ENCODE measurements at regions not wholly inside any gene's neighbourhood (a gene's known extent, or its start where the extent isn't known, plus 50 kb on each side); places are given as distances from the start of the nearest gene placed in this dataset.

DNA sequence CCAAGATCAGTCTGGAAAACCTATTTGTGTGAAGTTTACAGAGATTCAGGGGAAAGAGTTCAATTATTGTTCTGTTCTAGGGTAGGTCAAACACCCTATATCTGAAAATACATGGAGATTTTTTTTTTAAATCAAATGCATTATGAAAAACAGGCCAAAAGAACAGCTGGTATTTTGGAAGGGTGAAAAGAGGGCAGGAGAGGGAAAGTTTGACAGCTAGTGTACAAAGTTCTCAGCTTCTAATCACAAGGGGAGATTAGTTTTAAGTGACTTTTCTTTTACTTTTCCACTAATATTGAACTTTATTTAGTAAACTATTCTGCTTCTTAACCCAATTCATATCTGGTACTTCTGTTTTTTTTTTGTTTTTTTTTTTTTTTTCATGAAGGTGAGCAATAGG, 66.2 kb upstream of the GRID2 start:
- Mint-ChIP-seq H3K27me3 (no peaks in the 10 kb centered on the region), H3K36me3 (ENCODE audit: low read depth) (no peaks in the 10 kb centered on the region), H3K4me3 (no peak overlapping the region), H3K27ac (no peak overlapping the region), H3K9me3 (peaks cover 11% of the 10 kb centered on the region), H3K4me1 (ENCODE audit: low read depth) (no peaks in the 10 kb centered on the region)
- TF ChIP-seq, protein P1, sequence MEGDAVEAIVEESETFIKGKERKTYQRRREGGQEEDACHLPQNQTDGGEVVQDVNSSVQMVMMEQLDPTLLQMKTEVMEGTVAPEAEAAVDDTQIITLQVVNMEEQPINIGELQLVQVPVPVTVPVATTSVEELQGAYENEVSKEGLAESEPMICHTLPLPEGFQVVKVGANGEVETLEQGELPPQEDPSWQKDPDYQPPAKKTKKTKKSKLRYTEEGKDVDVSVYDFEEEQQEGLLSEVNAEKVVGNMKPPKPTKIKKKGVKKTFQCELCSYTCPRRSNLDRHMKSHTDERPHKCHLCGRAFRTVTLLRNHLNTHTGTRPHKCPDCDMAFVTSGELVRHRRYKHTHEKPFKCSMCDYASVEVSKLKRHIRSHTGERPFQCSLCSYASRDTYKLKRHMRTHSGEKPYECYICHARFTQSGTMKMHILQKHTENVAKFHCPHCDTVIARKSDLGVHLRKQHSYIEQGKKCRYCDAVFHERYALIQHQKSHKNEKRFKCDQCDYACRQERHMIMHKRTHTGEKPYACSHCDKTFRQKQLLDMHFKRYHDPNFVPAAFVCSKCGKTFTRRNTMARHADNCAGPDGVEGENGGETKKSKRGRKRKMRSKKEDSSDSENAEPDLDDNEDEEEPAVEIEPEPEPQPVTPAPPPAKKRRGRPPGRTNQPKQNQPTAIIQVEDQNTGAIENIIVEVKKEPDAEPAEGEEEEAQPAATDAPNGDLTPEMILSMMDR (IDR thresholded peaks at IDR 0.05) = no peak
- Histone ChIP-seq H3K4me3 (ENCODE audit: low read length) (no peak overlapping the region), H3K36me3 (ENCODE audit: insufficient read depth, low read length) (no peaks in the 10 kb centered on the region), H3K27me3 (ENCODE audit: control insufficient read depth in 1 of 2, insufficient read depth in 2 of 2, low read length in 2 of 2) (no peaks in the 10 kb centered on the region), H3K9me3 (ENCODE audit: control insufficient read depth in 1 of 2, insufficient read depth in 1 of 2, low read length in 2 of 2) (no peaks in the 10 kb centered on the region), H3K27ac (ENCODE audit: low read depth in 1 of 2, low read length in 2 of 2) (no peak overlapping the region), H3K4me1 (ENCODE audit: insufficient read depth, low read length) (no peaks in the 10 kb centered on the region)
- ChIA-PET POLR2A (no interaction called here), CTCF (no interaction called here)
- DNase-seq = no peak
- no peak for ATAC-seq (ENCODE audit: poor library complexity)
- intact Hi-C loops (cut with DNase I, micrococcal nuclease) = no loop called here

DNA sequence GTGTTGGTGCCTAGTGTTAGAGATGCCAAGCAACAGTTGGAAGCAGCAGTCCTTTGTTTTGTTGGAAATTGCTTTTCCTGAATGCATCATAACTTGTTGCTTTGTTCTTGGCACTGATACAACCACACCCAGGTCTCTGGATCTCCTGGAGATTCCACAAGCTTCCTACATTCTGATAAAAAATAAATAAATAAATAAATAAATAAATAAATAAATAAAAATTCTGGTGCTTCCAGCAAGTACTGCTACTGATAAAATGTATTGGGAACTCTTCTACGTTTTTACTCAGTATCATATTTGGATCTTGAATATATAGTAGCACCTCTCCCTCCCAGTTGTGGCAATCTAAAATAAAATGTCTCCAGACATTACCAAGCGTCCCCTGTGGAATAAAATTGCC, 62.7 kb upstream of the GRID2 start:
- H3K9me3 Mint-ChIP-seq = peaks cover 7% of the 10 kb centered on the region
- H3K4me1 ChIP-seq (ENCODE audit: insufficient read depth, low read length) = no peaks in the 10 kb centered on the region
- ATAC-seq (ENCODE audit: poor library complexity) = no peak
- H3K27me3 Mint-ChIP-seq = no peaks in the 10 kb centered on the region
- no peaks in the 10 kb centered on the region for H3K36me3 ChIP-seq (ENCODE audit: insufficient read depth, low read length)
- no peak overlapping the region for H3K27ac Mint-ChIP-seq
- H3K27me3 ChIP-seq (ENCODE audit: control insufficient read depth in 1 of 2, insufficient read depth in 2 of 2, low read length in 2 of 2) = no peaks in the 10 kb centered on the region
- TF ChIP-seq, protein P1 (IDR thresholded peaks at IDR 0.05) = no peak
- H3K27ac ChIP-seq (ENCODE audit: low read depth in 1 of 2, low read length in 2 of 2) = no peak overlapping the region
- no peak overlapping the region for H3K4me3 Mint-ChIP-seq
- ChIA-PET POLR2A (no interaction called here), CTCF (no interaction called here)
- intact Hi-C loops (cut with DNase I, micrococcal nuclease) = no loop called here
- H3K9me3 ChIP-seq (ENCODE audit: control insufficient read depth in 1 of 2, insufficient read depth in 1 of 2, low read length in 2 of 2) = no peaks in the 10 kb centered on the region
- no peaks in the 10 kb centered on the region for H3K36me3 Mint-ChIP-seq (ENCODE audit: low read depth)
- H3K4me3 ChIP-seq (ENCODE audit: low read length) = no peak overlapping the region
- no peaks in the 10 kb centered on the region for H3K4me1 Mint-ChIP-seq (ENCODE audit: low read depth)
- DNase-seq = no peak

DNA sequence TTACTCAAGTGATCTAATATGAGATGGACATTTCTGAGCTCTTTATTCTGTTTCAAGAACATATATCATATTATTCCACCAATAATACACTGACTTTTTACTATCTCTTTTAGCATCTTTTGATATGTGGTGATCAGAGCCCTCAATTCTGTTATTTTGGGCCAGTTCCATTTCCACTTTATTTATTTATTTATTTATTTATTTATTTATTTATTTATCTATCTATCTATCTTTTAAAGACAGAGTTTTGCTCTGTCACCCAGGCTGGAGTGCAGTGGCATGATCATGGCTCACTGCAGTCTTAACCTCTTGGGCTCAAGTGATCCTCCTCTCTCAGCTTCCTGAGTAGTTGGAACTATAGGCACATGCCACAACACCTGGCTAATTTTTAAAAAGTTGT, 57.4 kb upstream of the GRID2 start:
- no peak overlapping the region for H3K4me3 ChIP-seq (ENCODE audit: low read length)
- intact Hi-C loops (cut with DNase I, micrococcal nuclease) = no loop called here
- H3K4me1 ChIP-seq (ENCODE audit: insufficient read depth, low read length) = no peaks in the 10 kb centered on the region
- no peak overlapping the region for H3K27ac ChIP-seq (ENCODE audit: low read depth in 1 of 2, low read length in 2 of 2)
- Mint-ChIP-seq H3K4me1 (ENCODE audit: low read depth) (no peaks in the 10 kb centered on the region), H3K36me3 (ENCODE audit: low read depth) (no peaks in the 10 kb centered on the region), H3K9me3 (peaks cover 7% of the 10 kb centered on the region), H3K4me3 (no peak overlapping the region), H3K27me3 (no peaks in the 10 kb centered on the region), H3K27ac (no peak overlapping the region)
- ATAC-seq (ENCODE audit: poor library complexity) (no peak), DNase-seq (no peak)
- POLR2A ChIA-PET = no interaction called here
- no peaks in the 10 kb centered on the region for H3K27me3 ChIP-seq (ENCODE audit: control insufficient read depth in 1 of 2, insufficient read depth in 2 of 2, low read length in 2 of 2)
- no peaks in the 10 kb centered on the region for H3K9me3 ChIP-seq (ENCODE audit: control insufficient read depth in 1 of 2, insufficient read depth in 1 of 2, low read length in 2 of 2)
- CTCF ChIA-PET = no interaction called here
- H3K36me3 ChIP-seq (ENCODE audit: insufficient read depth, low read length) = no peaks in the 10 kb centered on the region
- TF ChIP-seq, protein P1 (IDR thresholded peaks at IDR 0.05) = no peak

Data from CD4-positive, alpha-beta T cell (primary cell).